ENCODE measurements at regions not wholly inside any gene's neighbourhood (a gene's known extent, or its start where the extent isn't known, plus 50 kb on each side); places are given as distances from the start of the nearest gene placed in this dataset.

DNA sequence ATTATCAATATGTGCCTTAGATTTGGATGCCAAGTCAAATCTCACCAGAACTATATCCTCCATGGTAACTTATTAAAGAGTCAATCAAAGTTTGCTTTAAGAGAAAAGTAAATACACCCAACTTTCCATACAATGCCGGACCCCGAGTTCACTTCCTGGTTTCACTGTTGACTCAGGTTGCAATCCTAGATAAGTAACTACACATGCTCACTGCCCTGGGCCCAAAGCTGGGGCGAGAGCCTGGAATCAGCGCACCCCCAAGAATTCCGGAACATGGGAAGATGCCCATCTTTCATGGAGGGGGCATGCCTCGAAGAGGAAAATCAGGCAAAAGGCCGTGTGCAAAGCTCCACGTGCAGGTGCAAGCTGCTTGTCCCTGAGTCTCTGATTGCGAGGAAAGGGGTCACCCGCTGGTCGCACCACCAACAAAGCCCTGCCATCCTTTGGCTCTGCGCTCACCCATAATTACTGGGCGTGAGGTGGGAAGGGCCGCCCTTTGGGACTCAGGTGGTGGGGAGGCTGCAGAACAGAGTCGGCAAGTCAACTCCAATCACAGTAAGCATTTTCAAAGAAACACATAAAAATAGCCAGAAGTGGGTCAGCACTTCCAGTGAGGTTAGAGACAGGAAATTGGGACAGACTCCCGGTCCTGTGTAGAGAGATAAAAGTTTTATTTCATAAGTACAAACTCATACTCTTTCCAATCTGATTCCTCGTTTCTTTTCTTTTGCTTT is 167.7 kb downstream of the TOMM20 start:
- H3K4me3 ChIP-seq (ENCODE audit: control insufficient read depth, low read depth, low read length): no peak overlapping the region
- no peak for DNase-seq (ENCODE audit: low read depth)
- TF ChIP-seq, protein P1, sequence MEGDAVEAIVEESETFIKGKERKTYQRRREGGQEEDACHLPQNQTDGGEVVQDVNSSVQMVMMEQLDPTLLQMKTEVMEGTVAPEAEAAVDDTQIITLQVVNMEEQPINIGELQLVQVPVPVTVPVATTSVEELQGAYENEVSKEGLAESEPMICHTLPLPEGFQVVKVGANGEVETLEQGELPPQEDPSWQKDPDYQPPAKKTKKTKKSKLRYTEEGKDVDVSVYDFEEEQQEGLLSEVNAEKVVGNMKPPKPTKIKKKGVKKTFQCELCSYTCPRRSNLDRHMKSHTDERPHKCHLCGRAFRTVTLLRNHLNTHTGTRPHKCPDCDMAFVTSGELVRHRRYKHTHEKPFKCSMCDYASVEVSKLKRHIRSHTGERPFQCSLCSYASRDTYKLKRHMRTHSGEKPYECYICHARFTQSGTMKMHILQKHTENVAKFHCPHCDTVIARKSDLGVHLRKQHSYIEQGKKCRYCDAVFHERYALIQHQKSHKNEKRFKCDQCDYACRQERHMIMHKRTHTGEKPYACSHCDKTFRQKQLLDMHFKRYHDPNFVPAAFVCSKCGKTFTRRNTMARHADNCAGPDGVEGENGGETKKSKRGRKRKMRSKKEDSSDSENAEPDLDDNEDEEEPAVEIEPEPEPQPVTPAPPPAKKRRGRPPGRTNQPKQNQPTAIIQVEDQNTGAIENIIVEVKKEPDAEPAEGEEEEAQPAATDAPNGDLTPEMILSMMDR (IDR thresholded peaks at IDR 0.05; ENCODE audit: control insufficient read depth, insufficient read depth, low read depth, low read length, missing control alignments): no peak

DNA sequence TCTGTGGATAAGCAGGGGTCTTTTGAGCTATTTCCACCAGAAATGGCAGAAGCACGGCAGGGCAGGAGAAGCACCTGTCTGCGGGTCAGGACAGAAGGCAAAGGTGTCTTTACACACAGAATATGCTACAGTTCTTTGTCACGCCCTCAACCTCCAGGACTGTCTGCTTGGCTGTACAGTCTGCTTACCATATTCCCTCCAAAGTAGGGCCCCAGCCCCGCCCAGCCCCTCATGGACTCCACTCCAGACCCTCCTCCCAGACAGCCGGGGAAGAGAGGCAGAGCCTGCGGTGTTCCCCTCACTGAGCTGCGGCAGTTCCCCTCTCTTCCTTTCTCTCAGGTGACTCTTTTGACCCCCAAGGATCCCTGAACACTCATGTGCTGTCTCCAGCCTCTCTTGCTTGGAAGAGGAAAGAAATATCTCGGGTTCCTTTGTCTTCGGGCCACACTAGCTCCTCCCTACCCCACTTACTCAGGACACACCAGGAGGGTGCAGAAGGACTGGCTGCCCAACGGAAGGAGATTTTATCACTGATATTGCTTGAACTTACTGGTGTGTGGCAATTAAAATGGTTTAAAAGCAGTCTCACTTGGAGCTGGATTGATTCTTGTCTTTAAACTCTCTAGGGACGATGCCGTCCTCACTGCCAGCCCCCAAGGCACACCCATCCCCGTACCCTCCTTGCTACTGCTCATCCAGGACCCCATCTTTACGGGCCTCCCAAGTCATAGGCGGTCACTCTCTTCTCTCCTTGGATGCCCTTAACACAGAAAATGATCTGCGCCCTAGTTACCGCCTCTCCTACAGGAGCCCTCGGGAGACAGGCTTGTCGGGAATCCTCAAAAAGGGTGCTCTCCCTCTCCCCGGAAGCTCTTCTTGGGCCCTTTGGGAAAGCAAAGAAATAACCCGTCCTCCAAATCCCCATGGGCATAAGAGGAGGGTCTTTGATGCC is 169.7 kb downstream of the TOMM20 start:
- DNase-seq (ENCODE audit: low read depth): no peak
- TF ChIP-seq, protein P1 (IDR thresholded peaks at IDR 0.05; ENCODE audit: control insufficient read depth, insufficient read depth, low read depth, low read length, missing control alignments): no peak
- H3K4me3 ChIP-seq (ENCODE audit: control insufficient read depth, low read depth, low read length): no peak overlapping the region

DNA sequence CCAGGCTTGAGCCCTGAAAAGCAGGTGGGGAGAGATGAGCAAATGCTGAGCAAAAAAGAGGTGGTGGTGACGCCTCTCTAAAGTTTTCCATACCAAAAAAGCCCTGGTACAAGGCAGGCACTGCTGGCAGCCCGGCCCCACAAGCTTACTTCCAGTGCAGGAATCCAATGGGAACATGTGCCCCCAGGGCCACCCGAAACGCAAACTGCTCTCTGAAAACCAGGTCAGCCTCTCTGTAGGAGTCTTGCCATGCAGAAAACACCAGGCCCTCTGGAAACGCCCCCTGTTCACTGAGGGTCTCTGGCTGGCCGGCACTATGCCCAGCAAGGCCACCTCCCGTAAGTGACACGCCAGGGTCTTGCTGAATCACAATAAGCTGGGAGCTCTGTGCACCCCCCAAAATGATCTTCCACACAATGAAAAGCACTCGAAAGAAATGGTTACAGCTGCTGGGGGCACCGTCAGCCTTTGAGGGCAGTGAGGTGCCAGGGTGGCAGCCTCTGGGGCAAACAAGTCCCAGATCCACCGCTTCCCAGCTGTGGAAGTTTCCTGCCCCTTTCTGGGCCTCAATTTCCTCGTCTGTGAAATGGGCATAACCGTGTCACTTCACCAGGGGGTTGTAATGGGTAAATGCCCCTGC is 170.5 kb downstream of the TOMM20 start:
- no peak overlapping the region for H3K4me3 ChIP-seq (ENCODE audit: control insufficient read depth, low read depth, low read length)
- TF ChIP-seq, protein P1 (IDR thresholded peaks at IDR 0.05; ENCODE audit: control insufficient read depth, insufficient read depth, low read depth, low read length, missing control alignments): no peak
- no peak for DNase-seq (ENCODE audit: low read depth)

DNA sequence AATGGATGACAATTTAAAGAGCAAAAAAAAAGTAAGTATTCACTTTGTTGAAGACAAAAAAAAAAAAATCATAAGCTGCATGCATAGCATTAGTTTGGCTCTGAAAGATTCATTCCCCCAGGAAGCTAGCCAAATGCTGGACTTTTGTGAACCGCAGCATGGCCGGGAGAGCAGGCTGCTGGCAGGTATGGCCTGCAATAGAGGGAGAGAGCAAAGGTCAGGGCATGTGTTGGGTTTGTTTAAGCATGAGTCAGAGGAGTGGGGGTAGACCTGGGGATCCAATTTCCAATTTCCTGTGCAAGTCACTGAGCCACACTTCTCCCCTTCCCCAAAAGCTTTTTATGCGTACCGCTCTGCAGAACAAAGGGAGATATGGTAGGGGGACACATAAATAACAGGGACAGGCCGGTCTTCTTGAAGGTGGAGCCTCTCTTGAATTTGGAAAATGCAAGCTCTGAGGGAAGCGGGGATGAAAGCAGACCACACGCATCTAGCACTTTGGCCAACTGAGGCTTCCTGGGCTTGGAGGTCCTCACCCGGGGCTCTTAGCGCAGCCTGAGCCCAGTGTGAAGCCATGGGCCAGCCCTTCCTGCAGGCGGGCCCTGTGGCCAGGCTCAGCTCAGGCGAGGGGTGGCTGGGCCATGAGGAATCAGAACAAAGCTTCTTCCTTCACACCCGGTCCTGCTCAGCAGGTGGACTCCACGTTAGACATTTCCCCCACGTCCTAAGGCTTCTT is 171.1 kb downstream of the TOMM20 start:
- no peak for DNase-seq (ENCODE audit: low read depth)
- no peak overlapping the region for H3K4me3 ChIP-seq (ENCODE audit: control insufficient read depth, low read depth, low read length)
- TF ChIP-seq, protein P1 (IDR thresholded peaks at IDR 0.05; ENCODE audit: control insufficient read depth, insufficient read depth, low read depth, low read length, missing control alignments): no peak

DNA sequence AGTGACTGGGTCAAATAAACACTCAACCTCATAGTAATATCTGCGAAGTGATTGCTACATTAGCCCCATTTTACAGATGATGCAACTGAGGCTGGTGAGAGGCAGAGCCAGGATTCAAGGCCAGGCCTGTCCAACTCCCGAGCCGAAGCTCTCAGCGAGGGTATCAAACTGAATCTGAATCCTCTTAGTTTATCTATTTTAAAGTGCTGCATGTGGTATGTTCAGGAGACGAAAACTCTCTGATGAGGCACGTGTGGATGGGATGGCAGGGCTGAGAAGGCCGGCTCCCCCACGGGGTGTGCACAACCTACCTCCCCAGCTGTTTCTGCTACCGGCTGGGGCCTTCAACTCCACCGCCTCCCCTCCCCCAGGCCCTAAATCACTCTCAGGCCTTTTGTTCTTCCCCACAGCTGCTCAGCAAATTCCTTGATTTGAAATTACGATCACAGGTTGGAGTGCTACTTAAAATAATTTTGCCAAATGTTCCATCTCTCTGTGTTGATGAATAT is 171.8 kb downstream of the TOMM20 start:
- TF ChIP-seq, protein P1 (IDR thresholded peaks at IDR 0.05; ENCODE audit: control insufficient read depth, insufficient read depth, low read depth, low read length, missing control alignments): no peak
- H3K4me3 ChIP-seq (ENCODE audit: control insufficient read depth, low read depth, low read length): no peak overlapping the region
- no peak for DNase-seq (ENCODE audit: low read depth)
